GM12878 (cell line): ENCODE measurements at regions not wholly inside any gene's neighbourhood (a gene's known extent, or its start where the extent isn't known, plus 50 kb on each side); places are given as distances from the start of the nearest gene placed in this dataset.

ENCODE experiments used
- CHD1 ChIP-seq: IDR thresholded peaks from 2 replicates; pipeline ENCODE4 v1.6.1; 2012; ENCODE audit warnings: low read depth, low read length, improper control_type of control experiment
- STAT1 ChIP-seq: fragments of 450-650 bp; conservative IDR thresholded peaks from 2 replicates; pipeline ENCODE4 v1.6.1; 2014; ENCODE audit warnings: antibody characterized with exemption, mild to moderate bottlenecking
- TF ChIP-seq, protein P1 (sequence below), 3 experiments: IDR thresholded peaks in 2 of 3; conservative IDR thresholded peaks in 1 of 3; 2 replicates each; pipeline ENCODE4 v1.5.1; 2011; ENCODE audit warnings: low read depth in 3 of 3, low read length in 3 of 3, mild to moderate bottlenecking in 3 of 3, control low read depth in 2 of 3, moderate library complexity in 2 of 3, inconsistent platforms in 1 of 3, mixed read lengths in 1 of 3; ENCODE audit not compliant: control insufficient read depth in 2 of 3, insufficient read depth in 1 of 3; ENCODE audit errors: extremely low read depth in 1 of 3

DNA sequence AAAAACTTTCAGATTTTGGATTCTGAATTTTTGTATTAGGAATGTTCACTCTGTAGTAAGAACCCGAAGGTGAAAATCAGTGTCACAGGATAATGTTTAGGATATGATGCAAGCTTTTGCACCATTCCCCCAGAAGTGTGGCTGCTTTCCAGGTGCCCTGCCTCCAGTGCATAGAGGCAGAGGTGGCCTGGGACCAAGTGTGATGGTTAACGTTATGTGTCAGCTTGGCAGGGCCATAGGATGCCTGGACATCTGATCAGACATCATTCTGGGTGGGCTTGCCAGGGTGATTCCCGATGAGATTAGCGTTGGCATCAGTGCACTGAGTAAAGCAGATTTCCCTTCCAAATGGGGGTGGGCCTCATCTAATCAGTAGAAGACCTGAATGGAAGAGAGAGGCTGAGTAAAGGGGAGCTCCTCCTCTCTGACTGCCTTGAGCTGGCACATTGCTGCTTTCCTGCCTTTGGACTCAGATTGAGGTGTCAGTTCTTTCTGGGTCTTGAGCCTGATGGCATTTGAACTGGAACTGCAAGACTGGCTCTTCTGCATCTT lies 177.4 kb upstream of the HS6ST1 start:
- TF ChIP-seq, protein P1, sequence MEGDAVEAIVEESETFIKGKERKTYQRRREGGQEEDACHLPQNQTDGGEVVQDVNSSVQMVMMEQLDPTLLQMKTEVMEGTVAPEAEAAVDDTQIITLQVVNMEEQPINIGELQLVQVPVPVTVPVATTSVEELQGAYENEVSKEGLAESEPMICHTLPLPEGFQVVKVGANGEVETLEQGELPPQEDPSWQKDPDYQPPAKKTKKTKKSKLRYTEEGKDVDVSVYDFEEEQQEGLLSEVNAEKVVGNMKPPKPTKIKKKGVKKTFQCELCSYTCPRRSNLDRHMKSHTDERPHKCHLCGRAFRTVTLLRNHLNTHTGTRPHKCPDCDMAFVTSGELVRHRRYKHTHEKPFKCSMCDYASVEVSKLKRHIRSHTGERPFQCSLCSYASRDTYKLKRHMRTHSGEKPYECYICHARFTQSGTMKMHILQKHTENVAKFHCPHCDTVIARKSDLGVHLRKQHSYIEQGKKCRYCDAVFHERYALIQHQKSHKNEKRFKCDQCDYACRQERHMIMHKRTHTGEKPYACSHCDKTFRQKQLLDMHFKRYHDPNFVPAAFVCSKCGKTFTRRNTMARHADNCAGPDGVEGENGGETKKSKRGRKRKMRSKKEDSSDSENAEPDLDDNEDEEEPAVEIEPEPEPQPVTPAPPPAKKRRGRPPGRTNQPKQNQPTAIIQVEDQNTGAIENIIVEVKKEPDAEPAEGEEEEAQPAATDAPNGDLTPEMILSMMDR (IDR thresholded peaks at IDR 0.05 in 2 of 3, conservative IDR thresholded peaks at IDR 0.05 in 1 of 3; ENCODE audit: control insufficient read depth in 2 of 3, extremely low read depth in 1 of 3, insufficient read depth in 1 of 3, low read depth in 3 of 3, low read length in 3 of 3), result no peak
- TF ChIP-seq CHD1 (no peak), STAT1 (no peak)
